HCT116 (cell line): ENCODE measurements at regions not wholly inside any gene's neighbourhood (a gene's known extent, or its start where the extent isn't known, plus 50 kb on each side); places are given as distances from the start of the nearest gene placed in this dataset.

Source experiments
- ATAC-seq: fragments of 200-7000 bp; cut with Tn5 transposase; 2 replicates; pipeline ENCODE4 v1.9.1; 2020; ENCODE audit warnings: mild to moderate bottlenecking, moderate library complexity
- BruUV-seq: library from RNA; stranded (reverse); fragments of 400-500 nt; replicated peaks from 2 replicates; lab custom pipeline; 2021; lab: Mats Ljungman, UMichigan
- CTCF ChIA-PET: fragments of 300-600 bp; sonication (Branson Sonifier 250); formaldehyde crosslinking; loops from one replicate; lab custom pipeline; 2021; ENCODE audit warnings: antibody characterized with exemption; lab: Charles Lee
- POLR2A ChIA-PET: fragments of 300-600, 350-600 bp; sonication (Branson Sonifier 250); formaldehyde crosslinking; loops from one replicate; lab custom pipeline; 2021; ENCODE audit warnings: antibody characterized with exemption; lab: Charles Lee
- RAD21 ChIA-PET, 2 experiments: fragments of 300-600 bp; sonication (Branson Sonifier 250); formaldehyde crosslinking; loops; one replicate each; lab custom pipeline; 2023; ENCODE audit warnings: low total read pairs in 2 of 2; ENCODE audit not compliant: uncharacterized antibody in 2 of 2, unreplicated experiment in 2 of 2, low non-redundant PET in 1 of 2; lab: Charles Lee
- DNase-seq: peaks from one replicate; pipeline ENCODE4 v3.0.0-alpha.2; 2010; ENCODE audit warnings: low read depth, low spot score
- H2AFZ ChIP-seq: fragments of 200-600 bp; shearing (Covaris generic), sonication (generic); 2 replicates; pipeline ENCODE4 v1.6.1; 2017; ENCODE audit warnings: low read depth, mixed run types, mixed read lengths, antibody characterized with exemption, low read length; ENCODE audit not compliant: poor library complexity, severe bottlenecking
- H3K27ac ChIP-seq: 2 replicates; pipeline ENCODE4 v1.5.1; 2012; ENCODE audit warnings: low read depth, low read length
- H3K27me3 ChIP-seq: fragments of 200-600 bp; sonication (generic); 2 replicates; pipeline ENCODE4 v1.6.1; 2016; ENCODE audit warnings: mixed run types, low read length, mixed read lengths; ENCODE audit not compliant: insufficient read depth
- H3K36me3 ChIP-seq, 2 experiments: fragments of 200-500 bp in 1 of 2; fragments of 200-600 bp in 1 of 2; sonication (Bioruptor generic) in 1 of 2; sonication (generic) in 1 of 2; 2 replicates each; pipeline versions ENCODE4 v1.5.1 to v1.6.1; 2014 to 2016; ENCODE audit warnings: low read length in 2 of 2, inconsistent platforms in 1 of 2, mixed read lengths in 1 of 2, mixed run types in 1 of 2; ENCODE audit not compliant: insufficient read depth in 2 of 2, control insufficient read depth in 1 of 2
- H3K4me1 ChIP-seq, 2 experiments: fragments of 200-600 bp in 1 of 2; sonication (generic) in 1 of 2; 2 replicates each; pipeline versions ENCODE4 v1.5.1 to v1.6.1; 2012 to 2017; ENCODE audit warnings: low read length in 2 of 2, inconsistent platforms in 1 of 2, mild to moderate bottlenecking in 1 of 2, mixed read lengths in 1 of 2, mixed run types in 1 of 2, moderate library complexity in 1 of 2; ENCODE audit not compliant: insufficient read depth in 2 of 2, control insufficient read depth in 1 of 2
- H3K4me2 ChIP-seq: fragments of 200-600 bp; sonication (generic); 2 replicates; pipeline ENCODE4 v1.6.1; 2017; ENCODE audit warnings: mixed run types, low read length, mixed read lengths
- H3K4me3 ChIP-seq, 2 experiments: fragments of 200-600 bp in 1 of 2; sonication (generic) in 1 of 2; replicated peaks in 1 of 2; 2 replicates each; pipeline ENCODE4 v1.5.1; 2011 to 2016; ENCODE audit warnings: low read length in 2 of 2, control low read depth in 1 of 2, low read depth in 1 of 2, mild to moderate bottlenecking in 1 of 2, mixed read lengths in 1 of 2, mixed run types in 1 of 2
- H3K79me2 ChIP-seq: fragments of 200-600 bp; sonication (generic); 2 replicates; pipeline ENCODE4 v1.6.1; 2017; ENCODE audit warnings: mild to moderate bottlenecking, mixed run types, low read length, moderate library complexity, mixed read lengths; ENCODE audit not compliant: insufficient read depth
- H3K9ac ChIP-seq: fragments of 200-600 bp; sonication (generic); 2 replicates; pipeline ENCODE4 v1.6.1; 2016; ENCODE audit warnings: low read length, mixed read lengths
- H3K9me2 ChIP-seq: fragments of 200-600 bp; sonication (generic), shearing (Covaris generic); 2 replicates; pipeline ENCODE4 v1.6.1; 2017; ENCODE audit warnings: mixed run types, mild to moderate bottlenecking, moderate library complexity; ENCODE audit not compliant: insufficient read depth
- H3K9me3 ChIP-seq, 2 experiments: fragments of 200-500 bp in 1 of 2; fragments of 200-600 bp in 1 of 2; sonication (Bioruptor generic) in 1 of 2; sonication (generic) in 1 of 2; 2 replicates each; pipeline ENCODE4 v1.6.1; 2014 to 2017; ENCODE audit warnings: low read length in 2 of 2, mixed read lengths in 2 of 2, inconsistent platforms in 1 of 2, low read depth in 1 of 2, mild to moderate bottlenecking in 1 of 2, mixed run types in 1 of 2, moderate library complexity in 1 of 2; ENCODE audit not compliant: control insufficient read depth in 1 of 2, insufficient read depth in 1 of 2
- H4K20me1 ChIP-seq: fragments of 200-600 bp; sonication (generic), shearing (Covaris generic); 2 replicates; pipeline ENCODE4 v1.6.1; 2017; ENCODE audit warnings: mixed run types, mild to moderate bottlenecking, moderate library complexity; ENCODE audit not compliant: insufficient read depth
- CEBPB ChIP-seq: IDR thresholded peaks from 2 replicates; pipeline ENCODE4 v1.6.1; 2012; ENCODE audit warnings: low read depth
- CTCF ChIP-seq, 3 experiments: fragments of 200-600 bp in 1 of 3; sonication (generic) in 1 of 3; IDR thresholded peaks in 2 of 3; conservative IDR thresholded peaks in 1 of 3; 2 replicates each; pipeline ENCODE4 v1.5.1; 2012 to 2017; ENCODE audit warnings: low read depth in 2 of 3, low read length in 2 of 3, antibody characterized with exemption in 1 of 3, borderline replicate concordance in 1 of 3, control low read depth in 1 of 3, mild to moderate bottlenecking in 1 of 3, mixed read lengths in 1 of 3, mixed run types in 1 of 3, moderate library complexity in 1 of 3; ENCODE audit not compliant: insufficient read depth in 1 of 3
- ELF1 ChIP-seq: IDR thresholded peaks from 2 replicates; pipeline ENCODE4 v1.6.1; 2012; ENCODE audit warnings: low read depth, borderline replicate concordance
- EZH2 ChIP-seq: fragments of 200-600 bp; sonication (generic); IDR thresholded peaks from 2 replicates; pipeline ENCODE4 v1.6.1; 2017; ENCODE audit warnings: antibody characterized with exemption, mixed run types
- EZH2phosphoT487 ChIP-seq: fragments of 200-600 bp; IDR thresholded peaks from 2 replicates; pipeline ENCODE4 v1.6.1; 2018; ENCODE audit warnings: antibody characterized with exemption, borderline replicate concordance
- FOSL1 ChIP-seq: IDR thresholded peaks from 2 replicates; pipeline ENCODE4 v1.6.1; 2012; ENCODE audit warnings: low read depth
- POLR2A ChIP-seq: IDR thresholded peaks from 2 replicates; pipeline ENCODE4 v1.7.0; 2011; ENCODE audit warnings: borderline replicate concordance; ENCODE audit not compliant: insufficient read depth, insufficient read length; ENCODE audit errors: extremely low read depth
- RAD21 ChIP-seq: IDR thresholded peaks from 2 replicates; pipeline ENCODE4 v1.6.1; 2012; ENCODE audit warnings: low read depth, mild to moderate bottlenecking
- REST ChIP-seq: IDR thresholded peaks from 2 replicates; pipeline ENCODE4 v1.6.1; 2012; ENCODE audit warnings: low read depth
- SIN3A ChIP-seq: IDR thresholded peaks from 2 replicates; pipeline ENCODE4 v1.6.1; 2012; ENCODE audit warnings: low read depth
- SP1 ChIP-seq: IDR thresholded peaks from 2 replicates; pipeline ENCODE4 v1.6.1; 2012; ENCODE audit warnings: low read depth
- SRF ChIP-seq: IDR thresholded peaks from 2 replicates; pipeline ENCODE4 v1.6.1; 2012; ENCODE audit warnings: low read depth
- ZBTB33 ChIP-seq: IDR thresholded peaks from 2 replicates; pipeline ENCODE4 v1.6.1; 2011; ENCODE audit warnings: mild to moderate bottlenecking, low read length, moderate library complexity; ENCODE audit not compliant: insufficient replicate concordance; ENCODE audit errors: extremely low read depth
- ZFX ChIP-seq: fragments of 450-650 bp; IDR thresholded peaks from 2 replicates; pipeline ENCODE4 v1.6.1; 2017
- ZNF274 ChIP-seq: fragments of 200-500 bp; sonication (Bioruptor generic); IDR thresholded peaks from 2 replicates; pipeline ENCODE4 v1.6.1; 2014; ENCODE audit warnings: mild to moderate bottlenecking, low read depth, low read length, inconsistent platforms
- intact Hi-C: fragments of 100-400 bp; cut with micrococcal nuclease; formaldehyde crosslinking; loops from 2 replicates; pipeline ENCODE4 v1.10.0; 2022

GRCh38 chr12:45629292-45629691 is 100.2 kb upstream of the ARID2 start:
- Histone ChIP-seq H3K9me3 (no peaks in the 10 kb centered on the region), H3K4me2 (no peak overlapping the region), H3K4me3 (no peak overlapping the region), H3K36me3 (no peaks in the 10 kb centered on the region), H3K27me3 (no peaks in the 10 kb centered on the region), H2AFZ (no peak overlapping the region), H4K20me1 (no peaks in the 10 kb centered on the region), H3K9ac (no peak overlapping the region), H3K4me1 (no peaks in the 10 kb centered on the region), H3K9me2 (no peaks in the 10 kb centered on the region), H3K27ac (no peak overlapping the region), H3K79me2 (no peaks in the 10 kb centered on the region)
- DNase-seq (no peak), ATAC-seq (no peak)
- CTCF ChIA-PET, result no interaction called here
- RAD21 ChIA-PET, result no interaction called here
- no peak for TF ChIP-seq EZH2phosphoT487
- POLR2A ChIA-PET, result no interaction called here
- no TSS peak for BruUV-seq
- intact Hi-C loops, result no loop called here

GRCh38 chr12:45633733-45634132 is 95.8 kb upstream of the ARID2 start:
- H3K9me3 ChIP-seq, result no peaks in the 10 kb centered on the region
- ATAC-seq (no peak), DNase-seq (no peak)
- H2AFZ ChIP-seq, result no peak overlapping the region
- ChIA-PET RAD21 (no interaction called here), CTCF (no interaction called here), POLR2A (no interaction called here)
- intact Hi-C loops, result no loop called here
- no peaks in the 10 kb centered on the region for H3K36me3 ChIP-seq
- no peak overlapping the region for H3K9ac ChIP-seq
- H3K79me2 ChIP-seq, result no peaks in the 10 kb centered on the region
- H3K4me3 ChIP-seq, result no peak overlapping the region
- H3K4me2 ChIP-seq, result no peak overlapping the region
- H3K27me3 ChIP-seq, result no peaks in the 10 kb centered on the region
- no peaks in the 10 kb centered on the region for H3K4me1 ChIP-seq
- H3K27ac ChIP-seq, result no peak overlapping the region
- no peaks in the 10 kb centered on the region for H4K20me1 ChIP-seq
- H3K9me2 ChIP-seq, result no peaks in the 10 kb centered on the region
- BruUV-seq, result no TSS peak
- TF ChIP-seq FOSL1 (no peak), CTCF (IDR thresholded peaks at IDR 0.05 in 2 of 3, conservative IDR thresholded peaks at IDR 0.05 in 1 of 3; ENCODE audit: borderline replicate concordance in 1 of 3, insufficient read depth in 1 of 3, low read depth in 2 of 3, low read length in 2 of 3) (no peak), EZH2 (no peak), SRF (no peak), SIN3A (no peak), SP1 (no peak), ELF1 (no peak), REST (no peak), POLR2A (no peak), ZBTB33 (no peak), CEBPB (no peak), ZFX (no peak), ZNF274 (no peak), RAD21 (no peak), EZH2phosphoT487 (no peak)
